Left renal cortex interstitium (tissue), 4 donors: ENCODE measurements at regions not wholly inside any gene's neighbourhood (a gene's known extent, or its start where the extent isn't known, plus 50 kb on each side); places are given as distances from the start of the nearest gene placed in this dataset.
"Not testable (repeated sequence)": the region's sequence is repeated elsewhere in the genome, so short reads cannot be mapped to it uniquely, and the experiment has no call there.

Experiments used
- DNase-seq, 4 donors: peaks; one replicate each; pipeline ENCODE4 v3.0.0-alpha.2; 2013; ENCODE audit warnings: low read depth in 4 of 4, low spot score in 2 of 4, missing footprints in 1 of 4

- no peak for DNase-seq
Measured at GRCh38 chr15:38614621-38615020, 50.0 kb upstream of the RASGRP1 start.

- no peak for DNase-seq
Measured at GRCh38 chr15:38617831-38618230, 53.2 kb upstream of the RASGRP1 start.

GRCh38 chr15:38618242-38618955 is 53.8 kb upstream of the RASGRP1 start:
- DNase-seq = no peak

GRCh38 chr15:38620098-38620497 is 55.5 kb upstream of the RASGRP1 start:
- no peak for DNase-seq

GRCh38 chr15:38620851-38621594 is 56.4 kb upstream of the RASGRP1 start:
- no peak for DNase-seq

- DNase-seq = no peak
Measured at GRCh38 chr15:38622304-38622703, 57.7 kb upstream of the RASGRP1 start.

- DNase-seq = no peak
Measured at GRCh38 chr15:38622908-38623307, 58.3 kb upstream of the RASGRP1 start.

GRCh38 chr15:38623744-38624143 is 59.1 kb upstream of the RASGRP1 start:
- DNase-seq = no peak

GRCh38 chr15:38624244-38625205 is 59.9 kb upstream of the RASGRP1 start:
- DNase-seq = no peak

GRCh38 chr15:38625886-38626285 is 61.3 kb upstream of the RASGRP1 start:
- no peak for DNase-seq

- no peak for DNase-seq
Measured at GRCh38 chr15:38626443-38627050, 61.9 kb upstream of the RASGRP1 start.

- no peak for DNase-seq
Measured at GRCh38 chr15:38627689-38628277, 63.2 kb upstream of the RASGRP1 start.

GRCh38 chr15:38631119-38632075 is 66.8 kb upstream of the RASGRP1 start:
- DNase-seq = no peak

- DNase-seq = no peak
Measured at GRCh38 chr15:38635170-38635569, 70.6 kb upstream of the RASGRP1 start.

- no peak for DNase-seq
Measured at GRCh38 chr15:38636597-38636996, 72.0 kb upstream of the RASGRP1 start.

GRCh38 chr15:38638126-38638525 is 73.5 kb upstream of the RASGRP1 start:
- DNase-seq = no peak

GRCh38 chr15:38638811-38639210 is 74.2 kb upstream of the RASGRP1 start:
- DNase-seq = no peak

GRCh38 chr15:38642689-38643270 is 78.2 kb upstream of the RASGRP1 start:
- no peak for DNase-seq

GRCh38 chr15:38644353-38644752 is 79.7 kb upstream of the RASGRP1 start:
- not testable (repeated sequence) for DNase-seq
